Right atrium auricular region (tissue), 2 donors: ENCODE measurements at regions not wholly inside any gene's neighbourhood (a gene's known extent, or its start where the extent isn't known, plus 50 kb on each side); places are given as distances from the start of the nearest gene placed in this dataset.

Experiments used
- DNase-seq: peaks from one replicate; pipeline ENCODE4 v3.0.0-alpha.2; 2019; ENCODE audit warnings: low spot score
- H3K27ac ChIP-seq, 2 donors: fragments of 200-600 bp; sonication (generic); 1 replicate in 1 of 2; 2 replicates in 1 of 2; pipeline ENCODE4 v1.5.1; 2016 to 2019
- H3K27me3 ChIP-seq, 2 donors: fragments of 200-600 bp; sonication (generic); one replicate each; pipeline versions ENCODE4 v1.5.1 to v1.6.0; 2017 to 2019
- H3K36me3 ChIP-seq: fragments of 200-600 bp; sonication (generic); one replicate; pipeline ENCODE4 v1.5.1; 2016
- H3K4me1 ChIP-seq, 2 donors: fragments of 200-600 bp; sonication (generic); one replicate each; pipeline versions ENCODE4 v1.5.1 to v1.6.0; 2017 to 2019
- H3K4me3 ChIP-seq, 2 donors: fragments of 200-600 bp; sonication (generic); 1 replicate in 1 of 2; 2 replicates in 1 of 2; pipeline ENCODE4 v1.5.1; 2017 to 2019; ENCODE audit warnings: mild to moderate bottlenecking in 1 of 2, moderate library complexity in 1 of 2
- H3K9me3 ChIP-seq, 2 donors: fragments of 200-600 bp; sonication (generic); one replicate each; pipeline ENCODE4 v1.5.1; 2019
- CTCF ChIP-seq, 2 donors: fragments of 200-600 bp; sonication (generic); IDR thresholded peaks; one replicate each; pipeline ENCODE4 v1.5.1; 2019; ENCODE audit warnings: antibody characterized with exemption in 2 of 2

- Histone ChIP-seq H3K9me3 (no peaks in the 10 kb centered on the region), H3K36me3 (no peaks in the 10 kb centered on the region), H3K27ac (no peak overlapping the region), H3K4me3 (no peak overlapping the region), H3K27me3 (no peaks in the 10 kb centered on the region), H3K4me1 (no peaks in the 10 kb centered on the region)
- DNase-seq, result no peak
- no peak for TF ChIP-seq CTCF (IDR thresholded peaks at IDR 0.05)
These were observed 670.3 kb upstream of the SALL3 start for GRCh38 chr18:78309307-78309706.

GRCh38 chr18:78309924-78310323, 669.7 kb upstream of the SALL3 start:
- no peak for TF ChIP-seq CTCF (IDR thresholded peaks at IDR 0.05)
- H3K4me1 ChIP-seq, result no peaks in the 10 kb centered on the region
- H3K36me3 ChIP-seq, result no peaks in the 10 kb centered on the region
- H3K9me3 ChIP-seq, result no peaks in the 10 kb centered on the region
- H3K27me3 ChIP-seq, result no peaks in the 10 kb centered on the region
- no peak for DNase-seq
- no peak overlapping the region for H3K27ac ChIP-seq
- no peak overlapping the region for H3K4me3 ChIP-seq

DNA sequence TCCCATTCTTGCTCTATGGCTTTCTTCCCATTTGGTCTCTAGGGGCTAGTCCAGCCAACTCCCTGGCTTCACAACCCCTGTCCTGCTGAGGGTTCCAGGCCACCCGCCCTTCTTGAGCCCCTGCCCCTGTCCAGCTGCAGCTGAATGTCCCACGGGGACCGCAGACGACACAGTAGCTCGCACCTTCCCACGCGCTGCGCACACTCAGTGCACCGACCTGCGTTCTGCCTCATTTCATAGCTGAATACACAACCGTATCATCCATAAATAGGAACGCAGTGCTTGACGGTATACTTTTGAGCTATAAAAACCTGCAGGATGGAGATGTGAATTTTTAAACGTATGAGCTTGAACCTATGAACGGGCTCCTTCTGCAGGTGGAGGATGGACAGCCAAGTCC, 660.4 kb upstream of the SALL3 start:
- Histone ChIP-seq H3K36me3 (no peaks in the 10 kb centered on the region), H3K9me3 (no peaks in the 10 kb centered on the region), H3K4me3 (no peak overlapping the region), H3K4me1 (no peaks in the 10 kb centered on the region), H3K27ac (no peak overlapping the region), H3K27me3 (no peaks in the 10 kb centered on the region)
- no peak for TF ChIP-seq CTCF (IDR thresholded peaks at IDR 0.05)
- DNase-seq, result no peak

DNA sequence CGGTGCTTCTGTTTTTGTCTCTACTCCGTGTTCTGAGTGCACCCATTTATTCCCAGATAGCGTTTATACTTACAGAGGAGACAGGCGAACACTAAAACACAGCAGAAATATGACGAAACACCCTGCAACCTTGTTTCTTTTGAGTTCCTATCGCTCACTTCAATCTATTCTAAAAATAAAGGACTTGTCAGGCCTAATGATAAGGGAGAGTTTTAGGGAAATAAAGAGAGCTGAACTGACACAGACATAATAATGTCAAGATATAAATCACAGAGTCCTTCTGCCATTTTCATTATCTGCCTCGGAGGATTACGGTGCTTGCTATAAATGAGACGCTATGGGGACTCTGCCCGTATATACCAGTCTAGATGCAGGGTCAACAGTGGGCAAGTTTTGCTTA, 659.7 kb upstream of the SALL3 start:
- H3K27me3 ChIP-seq, result no peaks in the 10 kb centered on the region
- DNase-seq, result no peak

DNA sequence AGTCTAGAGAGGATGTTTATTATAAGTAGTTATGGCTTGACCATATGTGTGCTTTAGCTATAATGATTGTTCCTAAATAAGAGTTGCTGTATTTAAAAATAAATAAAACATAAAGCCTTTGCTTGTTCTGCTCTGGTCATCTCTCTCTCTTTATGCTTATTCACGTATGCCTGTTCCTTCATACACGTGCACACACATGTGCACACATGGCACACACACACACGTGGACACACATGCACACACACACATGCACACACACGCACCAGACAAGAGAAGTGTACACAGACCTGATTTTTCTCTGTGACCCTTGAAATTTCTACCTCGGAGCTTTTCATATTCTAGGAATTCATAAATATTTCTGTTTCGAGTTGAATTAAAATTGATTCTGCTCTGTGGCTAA, 658.2 kb upstream of the SALL3 start:
- DNase-seq, result no peak
- Histone ChIP-seq H3K4me1 (no peaks in the 10 kb centered on the region), H3K27me3 (no peaks in the 10 kb centered on the region), H3K36me3 (no peaks in the 10 kb centered on the region), H3K27ac (no peak overlapping the region), H3K9me3 (no peaks in the 10 kb centered on the region), H3K4me3 (no peak overlapping the region)
- no peak for TF ChIP-seq CTCF (IDR thresholded peaks at IDR 0.05)

More for the DNA sequence above, 659.7 kb upstream of the SALL3 start:
- Histone ChIP-seq H3K4me1 (no peaks in the 10 kb centered on the region), H3K36me3 (no peaks in the 10 kb centered on the region), H3K9me3 (no peaks in the 10 kb centered on the region), H3K27ac (no peak overlapping the region), H3K4me3 (no peak overlapping the region)
- TF ChIP-seq CTCF (IDR thresholded peaks at IDR 0.05), result no peak

GRCh38 chr18:78323453-78324197, 656.0 kb upstream of the SALL3 start:
- Histone ChIP-seq H3K36me3 (no peaks in the 10 kb centered on the region), H3K27me3 (no peaks in the 10 kb centered on the region), H3K4me1 (no peaks in the 10 kb centered on the region), H3K4me3 (no peak overlapping the region), H3K9me3 (no peaks in the 10 kb centered on the region), H3K27ac (no peak overlapping the region)
- no peak for TF ChIP-seq CTCF (IDR thresholded peaks at IDR 0.05)
- no peak for DNase-seq
